BLaER1 (cell line): ENCODE measurements at regions not wholly inside any gene's neighbourhood (a gene's known extent, or its start where the extent isn't known, plus 50 kb on each side); places are given as distances from the start of the nearest gene placed in this dataset.

ENCODE experiments used
- H3K27ac ChIP-seq: shearing (Covaris generic); formaldehyde crosslinking; 2 replicates; pipeline ENCODE4 v1.8.1; 2022
- H3K27me3 ChIP-seq: shearing (Covaris generic); formaldehyde crosslinking; 2 replicates; pipeline ENCODE4 v1.8.1; 2022
- H3K36me3 ChIP-seq: shearing (Covaris generic); formaldehyde crosslinking; 2 replicates; pipeline ENCODE4 v1.8.1; 2022
- H3K4me1 ChIP-seq: shearing (Covaris generic); formaldehyde crosslinking; 2 replicates; pipeline ENCODE4 v1.8.1; 2022
- H3K4me2 ChIP-seq: shearing (Covaris generic); formaldehyde crosslinking; 2 replicates; pipeline ENCODE4 v1.8.1; 2022
- H3K4me3 ChIP-seq: shearing (Covaris generic); formaldehyde crosslinking; 2 replicates; pipeline ENCODE4 v1.8.1; 2022
- H3K9ac ChIP-seq: shearing (Covaris generic); formaldehyde crosslinking; 2 replicates; pipeline ENCODE4 v1.8.1; 2022
- H3K9me3 ChIP-seq: shearing (Covaris generic); formaldehyde crosslinking; 2 replicates; pipeline ENCODE4 v1.8.1; 2022
- H4K20me1 ChIP-seq: shearing (Covaris generic); formaldehyde crosslinking; 2 replicates; pipeline ENCODE4 v1.8.1; 2022
- Cebpa-rat ChIP-seq: shearing (Covaris generic); IDR thresholded peaks from 2 replicates; pipeline ENCODE4 v1.8.1; 2022

- TF ChIP-seq Cebpa-rat = no peak
Measured at GRCh38 chr11:105245781-105246315, 106.3 kb upstream of the CARD18 start.

GRCh38 chr11:105244160-105244825 is 104.7 kb upstream of the CARD18 start:
- Histone ChIP-seq H3K4me1 (peaks cover 18% of the 10 kb centered on the region; the same call in 1 of the 2 replicates), H3K27me3 (no peaks in the 10 kb centered on the region), H3K4me2 (peak overlapping the region; percentile 27), H3K9me3 (no peaks in the 10 kb centered on the region), H4K20me1 (no peaks in the 10 kb centered on the region), H3K9ac (no peak overlapping the region), H3K36me3 (no peaks in the 10 kb centered on the region), H3K4me3 (no peak overlapping the region), H3K27ac (no peak overlapping the region)
- TF ChIP-seq Cebpa-rat = no peak

More at GRCh38 chr11:105245781-105246315, 106.3 kb upstream of the CARD18 start:
- Histone ChIP-seq H3K4me1 (peaks cover 18% of the 10 kb centered on the region; the same call in 1 of the 2 replicates), H3K9ac (no peak overlapping the region), H3K4me2 (no peak overlapping the region), H3K9me3 (no peaks in the 10 kb centered on the region), H3K27ac (no peak overlapping the region), H3K4me3 (no peak overlapping the region), H3K36me3 (no peaks in the 10 kb centered on the region), H4K20me1 (no peaks in the 10 kb centered on the region), H3K27me3 (no peaks in the 10 kb centered on the region)

- H4K20me1 ChIP-seq = no peaks in the 10 kb centered on the region
- no peak overlapping the region for H3K9ac ChIP-seq
- H3K4me1 ChIP-seq = peaks cover 16% of the 10 kb centered on the region; the same call in 1 of the 2 replicates
- no peaks in the 10 kb centered on the region for H3K36me3 ChIP-seq
- H3K27me3 ChIP-seq = no peaks in the 10 kb centered on the region
- no peak for TF ChIP-seq Cebpa-rat
- no peak overlapping the region for H3K4me2 ChIP-seq
- H3K27ac ChIP-seq = no peak overlapping the region
- no peaks in the 10 kb centered on the region for H3K9me3 ChIP-seq
- no peak overlapping the region for H3K4me3 ChIP-seq
Measured at GRCh38 chr11:105241136-105241535, 101.6 kb upstream of the CARD18 start.

GRCh38 chr11:105236664-105237063 is 97.1 kb upstream of the CARD18 start:
- H3K27ac ChIP-seq = no peak overlapping the region
- H3K4me1 ChIP-seq = no peaks in the 10 kb centered on the region
- H3K9ac ChIP-seq = no peak overlapping the region
- no peaks in the 10 kb centered on the region for H3K36me3 ChIP-seq
- H4K20me1 ChIP-seq = no peaks in the 10 kb centered on the region
- H3K27me3 ChIP-seq = no peaks in the 10 kb centered on the region
- H3K9me3 ChIP-seq = no peaks in the 10 kb centered on the region
- no peak for TF ChIP-seq Cebpa-rat
- no peak overlapping the region for H3K4me3 ChIP-seq
- H3K4me2 ChIP-seq = no peak overlapping the region

GRCh38 chr11:105233285-105233684 is 93.7 kb upstream of the CARD18 start:
- no peaks in the 10 kb centered on the region for H3K36me3 ChIP-seq
- H3K27ac ChIP-seq = no peak overlapping the region
- H3K9me3 ChIP-seq = no peaks in the 10 kb centered on the region
- no peaks in the 10 kb centered on the region for H3K4me1 ChIP-seq
- no peak for TF ChIP-seq Cebpa-rat
- H4K20me1 ChIP-seq = no peaks in the 10 kb centered on the region
- H3K27me3 ChIP-seq = no peaks in the 10 kb centered on the region
- H3K4me2 ChIP-seq = no peak overlapping the region
- no peak overlapping the region for H3K9ac ChIP-seq
- H3K4me3 ChIP-seq = no peak overlapping the region

GRCh38 chr11:105232021-105232420 is 92.5 kb upstream of the CARD18 start:
- Histone ChIP-seq H3K4me2 (no peak overlapping the region), H3K27ac (no peak overlapping the region), H3K27me3 (no peaks in the 10 kb centered on the region), H3K9ac (no peak overlapping the region), H3K9me3 (no peaks in the 10 kb centered on the region), H3K4me1 (no peaks in the 10 kb centered on the region), H3K4me3 (no peak overlapping the region), H3K36me3 (no peaks in the 10 kb centered on the region), H4K20me1 (no peaks in the 10 kb centered on the region)
- TF ChIP-seq Cebpa-rat = no peak

GRCh38 chr11:105230586-105230985 is 91.0 kb upstream of the CARD18 start:
- H4K20me1 ChIP-seq = no peaks in the 10 kb centered on the region
- H3K9me3 ChIP-seq = no peaks in the 10 kb centered on the region
- H3K4me1 ChIP-seq = no peaks in the 10 kb centered on the region
- H3K4me2 ChIP-seq = no peak overlapping the region
- no peak overlapping the region for H3K4me3 ChIP-seq
- no peaks in the 10 kb centered on the region for H3K36me3 ChIP-seq
- no peaks in the 10 kb centered on the region for H3K27me3 ChIP-seq
- no peak overlapping the region for H3K9ac ChIP-seq
- no peak for TF ChIP-seq Cebpa-rat
- H3K27ac ChIP-seq = no peak overlapping the region

- no peaks in the 10 kb centered on the region for H3K9me3 ChIP-seq
- H4K20me1 ChIP-seq = no peaks in the 10 kb centered on the region
- H3K9ac ChIP-seq = no peak overlapping the region
- no peak for TF ChIP-seq Cebpa-rat
- no peak overlapping the region for H3K27ac ChIP-seq
- H3K4me2 ChIP-seq = no peak overlapping the region
- H3K36me3 ChIP-seq = no peaks in the 10 kb centered on the region
- no peak overlapping the region for H3K4me3 ChIP-seq
- H3K27me3 ChIP-seq = no peaks in the 10 kb centered on the region
- H3K4me1 ChIP-seq = no peaks in the 10 kb centered on the region
Measured at GRCh38 chr11:105229761-105230160, 90.2 kb upstream of the CARD18 start.

- H3K4me1 ChIP-seq = no peaks in the 10 kb centered on the region
- TF ChIP-seq Cebpa-rat = no peak
- H3K27me3 ChIP-seq = no peaks in the 10 kb centered on the region
- no peak overlapping the region for H3K27ac ChIP-seq
- no peaks in the 10 kb centered on the region for H4K20me1 ChIP-seq
- H3K9me3 ChIP-seq = no peaks in the 10 kb centered on the region
- no peak overlapping the region for H3K9ac ChIP-seq
- no peaks in the 10 kb centered on the region for H3K36me3 ChIP-seq
- no peak overlapping the region for H3K4me2 ChIP-seq
- no peak overlapping the region for H3K4me3 ChIP-seq
Measured at GRCh38 chr11:105229257-105229656, 89.7 kb upstream of the CARD18 start.

- Histone ChIP-seq H3K27ac (no peak overlapping the region), H3K9ac (no peak overlapping the region), H3K4me3 (no peak overlapping the region), H3K4me2 (no peak overlapping the region), H3K9me3 (no peaks in the 10 kb centered on the region), H3K36me3 (no peaks in the 10 kb centered on the region), H4K20me1 (no peaks in the 10 kb centered on the region), H3K27me3 (no peaks in the 10 kb centered on the region), H3K4me1 (no peaks in the 10 kb centered on the region)
- TF ChIP-seq Cebpa-rat = no peak
Measured at GRCh38 chr11:105227363-105227762, 87.8 kb upstream of the CARD18 start.

- no peaks in the 10 kb centered on the region for H3K27me3 ChIP-seq
- no peaks in the 10 kb centered on the region for H4K20me1 ChIP-seq
- no peaks in the 10 kb centered on the region for H3K36me3 ChIP-seq
- H3K4me3 ChIP-seq = no peak overlapping the region
- H3K4me2 ChIP-seq = no peak overlapping the region
- H3K27ac ChIP-seq = no peak overlapping the region
- H3K9ac ChIP-seq = no peak overlapping the region
- TF ChIP-seq Cebpa-rat = no peak
- H3K9me3 ChIP-seq = no peaks in the 10 kb centered on the region
- H3K4me1 ChIP-seq = no peaks in the 10 kb centered on the region
Measured at GRCh38 chr11:105226766-105227165, 87.2 kb upstream of the CARD18 start.
